HCT116 (cell line): ENCODE measurements at regions not wholly inside any gene's neighbourhood (a gene's known extent, or its start where the extent isn't known, plus 50 kb on each side); places are given as distances from the start of the nearest gene placed in this dataset.

Experiments
- ATAC-seq: fragments of 200-7000 bp; cut with Tn5 transposase; 2 replicates; pipeline ENCODE4 v1.9.1; 2020; ENCODE audit warnings: mild to moderate bottlenecking, moderate library complexity
- BruUV-seq: library from RNA; stranded (reverse); fragments of 400-500 nt; replicated peaks from 2 replicates; lab custom pipeline; 2021; lab: Mats Ljungman, UMichigan
- CTCF ChIA-PET: fragments of 300-600 bp; sonication (Branson Sonifier 250); formaldehyde crosslinking; loops from one replicate; lab custom pipeline; 2021; ENCODE audit warnings: antibody characterized with exemption; lab: Charles Lee
- POLR2A ChIA-PET: fragments of 300-600, 350-600 bp; sonication (Branson Sonifier 250); formaldehyde crosslinking; loops from one replicate; lab custom pipeline; 2021; ENCODE audit warnings: antibody characterized with exemption; lab: Charles Lee
- RAD21 ChIA-PET, 2 experiments: fragments of 300-600 bp; sonication (Branson Sonifier 250); formaldehyde crosslinking; loops; one replicate each; lab custom pipeline; 2023; ENCODE audit warnings: low total read pairs in 2 of 2; ENCODE audit not compliant: uncharacterized antibody in 2 of 2, unreplicated experiment in 2 of 2, low non-redundant PET in 1 of 2; lab: Charles Lee
- DNase-seq: peaks from one replicate; pipeline ENCODE4 v3.0.0-alpha.2; 2010; ENCODE audit warnings: low read depth, low spot score
- H2AFZ ChIP-seq: fragments of 200-600 bp; shearing (Covaris generic), sonication (generic); 2 replicates; pipeline ENCODE4 v1.6.1; 2017; ENCODE audit warnings: low read depth, mixed run types, mixed read lengths, antibody characterized with exemption, low read length; ENCODE audit not compliant: poor library complexity, severe bottlenecking
- H3K27ac ChIP-seq: 2 replicates; pipeline ENCODE4 v1.5.1; 2012; ENCODE audit warnings: low read depth, low read length
- H3K27me3 ChIP-seq: fragments of 200-600 bp; sonication (generic); 2 replicates; pipeline ENCODE4 v1.6.1; 2016; ENCODE audit warnings: mixed run types, low read length, mixed read lengths; ENCODE audit not compliant: insufficient read depth
- H3K36me3 ChIP-seq, 2 experiments: fragments of 200-500 bp in 1 of 2; fragments of 200-600 bp in 1 of 2; sonication (Bioruptor generic) in 1 of 2; sonication (generic) in 1 of 2; 2 replicates each; pipeline versions ENCODE4 v1.5.1 to v1.6.1; 2014 to 2016; ENCODE audit warnings: low read length in 2 of 2, inconsistent platforms in 1 of 2, mixed read lengths in 1 of 2, mixed run types in 1 of 2; ENCODE audit not compliant: insufficient read depth in 2 of 2, control insufficient read depth in 1 of 2
- H3K4me1 ChIP-seq, 2 experiments: fragments of 200-600 bp in 1 of 2; sonication (generic) in 1 of 2; 2 replicates each; pipeline versions ENCODE4 v1.5.1 to v1.6.1; 2012 to 2017; ENCODE audit warnings: low read length in 2 of 2, inconsistent platforms in 1 of 2, mild to moderate bottlenecking in 1 of 2, mixed read lengths in 1 of 2, mixed run types in 1 of 2, moderate library complexity in 1 of 2; ENCODE audit not compliant: insufficient read depth in 2 of 2, control insufficient read depth in 1 of 2
- H3K4me2 ChIP-seq: fragments of 200-600 bp; sonication (generic); 2 replicates; pipeline ENCODE4 v1.6.1; 2017; ENCODE audit warnings: mixed run types, low read length, mixed read lengths
- H3K4me3 ChIP-seq, 2 experiments: fragments of 200-600 bp in 1 of 2; sonication (generic) in 1 of 2; replicated peaks in 1 of 2; 2 replicates each; pipeline ENCODE4 v1.5.1; 2011 to 2016; ENCODE audit warnings: low read length in 2 of 2, control low read depth in 1 of 2, low read depth in 1 of 2, mild to moderate bottlenecking in 1 of 2, mixed read lengths in 1 of 2, mixed run types in 1 of 2
- H3K79me2 ChIP-seq: fragments of 200-600 bp; sonication (generic); 2 replicates; pipeline ENCODE4 v1.6.1; 2017; ENCODE audit warnings: mild to moderate bottlenecking, mixed run types, low read length, moderate library complexity, mixed read lengths; ENCODE audit not compliant: insufficient read depth
- H3K9ac ChIP-seq: fragments of 200-600 bp; sonication (generic); 2 replicates; pipeline ENCODE4 v1.6.1; 2016; ENCODE audit warnings: low read length, mixed read lengths
- H3K9me2 ChIP-seq: fragments of 200-600 bp; sonication (generic), shearing (Covaris generic); 2 replicates; pipeline ENCODE4 v1.6.1; 2017; ENCODE audit warnings: mixed run types, mild to moderate bottlenecking, moderate library complexity; ENCODE audit not compliant: insufficient read depth
- H3K9me3 ChIP-seq, 2 experiments: fragments of 200-500 bp in 1 of 2; fragments of 200-600 bp in 1 of 2; sonication (Bioruptor generic) in 1 of 2; sonication (generic) in 1 of 2; 2 replicates each; pipeline ENCODE4 v1.6.1; 2014 to 2017; ENCODE audit warnings: low read length in 2 of 2, mixed read lengths in 2 of 2, inconsistent platforms in 1 of 2, low read depth in 1 of 2, mild to moderate bottlenecking in 1 of 2, mixed run types in 1 of 2, moderate library complexity in 1 of 2; ENCODE audit not compliant: control insufficient read depth in 1 of 2, insufficient read depth in 1 of 2
- H4K20me1 ChIP-seq: fragments of 200-600 bp; sonication (generic), shearing (Covaris generic); 2 replicates; pipeline ENCODE4 v1.6.1; 2017; ENCODE audit warnings: mixed run types, mild to moderate bottlenecking, moderate library complexity; ENCODE audit not compliant: insufficient read depth
- CEBPB ChIP-seq: IDR thresholded peaks from 2 replicates; pipeline ENCODE4 v1.6.1; 2012; ENCODE audit warnings: low read depth
- CTCF ChIP-seq, 3 experiments: fragments of 200-600 bp in 1 of 3; sonication (generic) in 1 of 3; IDR thresholded peaks in 2 of 3; conservative IDR thresholded peaks in 1 of 3; 2 replicates each; pipeline ENCODE4 v1.5.1; 2012 to 2017; ENCODE audit warnings: low read depth in 2 of 3, low read length in 2 of 3, antibody characterized with exemption in 1 of 3, borderline replicate concordance in 1 of 3, control low read depth in 1 of 3, mild to moderate bottlenecking in 1 of 3, mixed read lengths in 1 of 3, mixed run types in 1 of 3, moderate library complexity in 1 of 3; ENCODE audit not compliant: insufficient read depth in 1 of 3
- EGR1 ChIP-seq: IDR thresholded peaks from 2 replicates; pipeline ENCODE4 v1.6.1; 2012; ENCODE audit warnings: low read depth
- EZH2phosphoT487 ChIP-seq: fragments of 200-600 bp; IDR thresholded peaks from 2 replicates; pipeline ENCODE4 v1.6.1; 2018; ENCODE audit warnings: antibody characterized with exemption, borderline replicate concordance
- JUND ChIP-seq: IDR thresholded peaks from 2 replicates; pipeline ENCODE4 v1.6.1; 2012
- POLR2A ChIP-seq: IDR thresholded peaks from 2 replicates; pipeline ENCODE4 v1.7.0; 2011; ENCODE audit warnings: borderline replicate concordance; ENCODE audit not compliant: insufficient read depth, insufficient read length; ENCODE audit errors: extremely low read depth
- POLR2AphosphoS5 ChIP-seq: IDR thresholded peaks from 2 replicates; pipeline ENCODE4 v1.6.1; 2011; ENCODE audit warnings: mild to moderate bottlenecking, low read depth, low read length, moderate library complexity
- RAD21 ChIP-seq: IDR thresholded peaks from 2 replicates; pipeline ENCODE4 v1.6.1; 2012; ENCODE audit warnings: low read depth, mild to moderate bottlenecking
- SIN3A ChIP-seq: IDR thresholded peaks from 2 replicates; pipeline ENCODE4 v1.6.1; 2012; ENCODE audit warnings: low read depth
- SRF ChIP-seq: IDR thresholded peaks from 2 replicates; pipeline ENCODE4 v1.6.1; 2012; ENCODE audit warnings: low read depth
- YY1 ChIP-seq: IDR thresholded peaks from 2 replicates; pipeline ENCODE4 v1.6.1; 2011; ENCODE audit warnings: low read length, low read depth, moderate library complexity, mild to moderate bottlenecking; ENCODE audit not compliant: insufficient replicate concordance; ENCODE audit errors: extremely low read depth
- ZBTB33 ChIP-seq: IDR thresholded peaks from 2 replicates; pipeline ENCODE4 v1.6.1; 2011; ENCODE audit warnings: mild to moderate bottlenecking, low read length, moderate library complexity; ENCODE audit not compliant: insufficient replicate concordance; ENCODE audit errors: extremely low read depth
- ZFX ChIP-seq: fragments of 450-650 bp; IDR thresholded peaks from 2 replicates; pipeline ENCODE4 v1.6.1; 2017
- intact Hi-C: fragments of 100-400 bp; cut with micrococcal nuclease; formaldehyde crosslinking; loops from 2 replicates; pipeline ENCODE4 v1.10.0; 2022

GRCh38 chr4:14888790-14889572 lies 113.3 kb upstream of the CPEB2 start:
- POLR2A ChIA-PET: no interaction called here
- intact Hi-C loops: no loop called here
- no TSS peak for BruUV-seq

GRCh38 chr4:14892563-14892962 lies 109.7 kb upstream of the CPEB2 start:
- H2AFZ ChIP-seq: no peak overlapping the region
- ChIA-PET POLR2A (no interaction called here), CTCF (no interaction called here), RAD21 (no interaction called here)
- no peak overlapping the region for H3K4me3 ChIP-seq
- intact Hi-C loops: no loop called here
- no peaks in the 10 kb centered on the region for H3K9me3 ChIP-seq
- no peaks in the 10 kb centered on the region for H4K20me1 ChIP-seq
- H3K27me3 ChIP-seq: no peaks in the 10 kb centered on the region
- no peak overlapping the region for H3K4me2 ChIP-seq
- no peaks in the 10 kb centered on the region for H3K79me2 ChIP-seq
- ATAC-seq: no peak
- no TSS peak for BruUV-seq
- no peak for DNase-seq
- H3K9me2 ChIP-seq: no peaks in the 10 kb centered on the region
- no peaks in the 10 kb centered on the region for H3K4me1 ChIP-seq
- no peak overlapping the region for H3K27ac ChIP-seq
- TF ChIP-seq EGR1 (no peak), SIN3A (no peak), POLR2A (no peak), JUND (no peak), CEBPB (no peak), EZH2phosphoT487 (no peak), YY1 (no peak), ZFX (no peak), ZBTB33 (no peak), CTCF (IDR thresholded peaks at IDR 0.05 in 2 of 3, conservative IDR thresholded peaks at IDR 0.05 in 1 of 3; ENCODE audit: borderline replicate concordance in 1 of 3, insufficient read depth in 1 of 3, low read depth in 2 of 3, low read length in 2 of 3) (no peak), SRF (no peak), POLR2AphosphoS5 (no peak), RAD21 (no peak)
- TF ChIP-seq, all 23 proteins: peak for 0
- Histone ChIP-seq H3K9ac (no peak overlapping the region), H3K36me3 (no peaks in the 10 kb centered on the region)

More at GRCh38 chr4:14888790-14889572, 113.3 kb upstream of the CPEB2 start:
- H3K79me2 ChIP-seq: no peaks in the 10 kb centered on the region
- H3K9me3 ChIP-seq: no peaks in the 10 kb centered on the region
- ChIA-PET CTCF (no interaction called here), RAD21 (no interaction called here)
- no peaks in the 10 kb centered on the region for H3K4me1 ChIP-seq
- no peaks in the 10 kb centered on the region for H4K20me1 ChIP-seq
- DNase-seq (no peak), ATAC-seq (no peak)
- no peaks in the 10 kb centered on the region for H3K36me3 ChIP-seq
- no peaks in the 10 kb centered on the region for H3K27me3 ChIP-seq
- H3K27ac ChIP-seq: no peak overlapping the region
- H3K4me3 ChIP-seq: no peak overlapping the region
- H3K4me2 ChIP-seq: no peak overlapping the region
- TF ChIP-seq POLR2A: no peak
- no peak overlapping the region for H2AFZ ChIP-seq
- H3K9ac ChIP-seq: no peak overlapping the region
- no peaks in the 10 kb centered on the region for H3K9me2 ChIP-seq
